Gastroesophageal sphincter (tissue), 4 donors: ENCODE measurements at regions not wholly inside any gene's neighbourhood (a gene's known extent, or its start where the extent isn't known, plus 50 kb on each side); places are given as distances from the start of the nearest gene placed in this dataset.
A peak's percentile ranks its signal among the peaks of the same experiment; 100 is the strongest.

Experiments
- ATAC-seq: fragments of 150-250 bp; one replicate; pipeline ENCODE4 v1.9.1; 2016; ENCODE audit warnings: mild to moderate bottlenecking, moderate library complexity
- H3K27ac ChIP-seq, 4 donors: fragments of 200-600 bp; sonication (generic) in 3 of 4; 1 replicate in 3 of 4; 2 replicates in 1 of 4; pipeline ENCODE4 v1.5.1; 2016 to 2019
- H3K27me3 ChIP-seq: fragments of 200-600 bp; sonication (generic); one replicate; pipeline ENCODE4 v1.5.1; 2019
- H3K36me3 ChIP-seq, 2 donors: fragments of 200-600 bp; sonication (generic); one replicate each; pipeline ENCODE4 v1.5.1; 2019; ENCODE audit warnings: control low read depth in 1 of 2
- H3K4me1 ChIP-seq, 3 donors: fragments of 200-600 bp; sonication (generic); 1 replicate in 2 of 3; 2 replicates in 1 of 3; pipeline ENCODE4 v1.5.1; 2016 to 2019; ENCODE audit warnings: control low read depth in 2 of 3
- H3K4me3 ChIP-seq, 2 donors: fragments of 200-600 bp; sonication (generic); one replicate each; pipeline ENCODE4 v1.5.1; 2019; ENCODE audit warnings: mild to moderate bottlenecking in 1 of 2, moderate library complexity in 1 of 2
- H3K9me3 ChIP-seq, 3 donors: fragments of 200-600 bp; sonication (generic); one replicate each; pipeline ENCODE4 v1.5.1; 2017 to 2019; ENCODE audit warnings: control low read depth in 2 of 3
- CTCF ChIP-seq, 4 experiments: fragments of 200-600 bp in 2 of 4; fragments of 450-650 bp in 2 of 4; sonication (generic) in 1 of 4; IDR thresholded peaks; one replicate each; pipeline ENCODE4 v1.5.1; 2017 to 2019; ENCODE audit warnings: antibody characterized with exemption in 4 of 4, mild to moderate bottlenecking in 2 of 4, moderate library complexity in 2 of 4
- EP300 ChIP-seq: sonication (generic); formaldehyde crosslinking; IDR thresholded peaks from one replicate; pipeline ENCODE4 v1.6.1; 2017; ENCODE audit warnings: antibody characterized with exemption, mild to moderate bottlenecking
- POLR2A ChIP-seq, 2 donors: fragments of 450-650 bp; IDR thresholded peaks; one replicate each; pipeline ENCODE4 v1.6.1; 2017; ENCODE audit warnings: antibody characterized with exemption in 2 of 2, mild to moderate bottlenecking in 2 of 2, moderate library complexity in 1 of 2
- POLR2AphosphoS5 ChIP-seq: sonication (generic); formaldehyde crosslinking; IDR thresholded peaks from one replicate; pipeline ENCODE4 v1.6.1; 2017; ENCODE audit warnings: antibody characterized with exemption
- WGBS, 2 donors: methylation state at CpG; one replicate each; pipeline ENCODE4 v1.1.5; 2018; ENCODE audit warnings: low coverage in 1 of 2; 5-methylcytosine and 5-hydroxymethylcytosine counted together

DNA sequence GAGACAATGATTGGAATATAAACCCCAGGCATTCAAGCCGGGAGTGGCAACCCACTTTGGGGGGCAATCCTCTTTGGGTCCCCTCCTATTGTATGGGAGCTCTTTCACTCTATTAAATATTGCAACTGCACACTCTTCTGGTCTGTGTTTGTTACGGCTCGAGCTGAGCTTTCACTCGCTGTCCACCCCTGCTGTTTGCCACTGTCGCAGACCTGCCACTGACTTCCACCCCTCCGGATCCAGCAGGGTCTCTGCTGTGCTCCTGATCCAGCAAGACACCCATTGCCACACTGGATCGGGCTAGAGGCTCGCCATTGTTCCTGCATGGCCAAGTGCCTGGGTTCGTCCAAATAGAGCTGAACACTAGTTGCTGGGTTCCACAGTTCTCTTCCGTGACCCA is 222.8 kb upstream of the MANEA start:
- ATAC-seq: no peak

GRCh38 chr6:95357380-95358020 is 219.8 kb upstream of the MANEA start:
- H3K27me3 ChIP-seq: no peaks in the 10 kb centered on the region
- no peak overlapping the region for H3K27ac ChIP-seq
- H3K4me1 ChIP-seq: no peaks in the 10 kb centered on the region
- 54 to 78% methylated on average over 4 of the region's 4 CpGs for WGBS, 2 donors
- no peak overlapping the region for H3K4me3 ChIP-seq
- H3K36me3 ChIP-seq: no peaks in the 10 kb centered on the region
- ATAC-seq: no peak
- H3K9me3 ChIP-seq: no peaks in the 10 kb centered on the region
- TF ChIP-seq POLR2A (IDR thresholded peaks at IDR 0.05) (no peak), EP300 (no peak), CTCF (IDR thresholded peaks at IDR 0.05) (no peak), POLR2AphosphoS5 (no peak)

More for the DNA sequence above, 222.8 kb upstream of the MANEA start:
- WGBS, 2 donors: 86 to 94% methylated on average over 2 to 3 of the region's 10 CpGs
- H3K36me3 ChIP-seq: no peaks in the 10 kb centered on the region
- no peak overlapping the region for H3K4me3 ChIP-seq
- TF ChIP-seq POLR2A (IDR thresholded peaks at IDR 0.05): no peak
- no peak for TF ChIP-seq POLR2AphosphoS5
- TF ChIP-seq EP300: no peak
- no peak for TF ChIP-seq CTCF (IDR thresholded peaks at IDR 0.05)
- no peaks in the 10 kb centered on the region for H3K9me3 ChIP-seq
- H3K4me1 ChIP-seq: no peaks in the 10 kb centered on the region
- no peaks in the 10 kb centered on the region for H3K27me3 ChIP-seq
- H3K27ac ChIP-seq: no peak overlapping the region

DNA sequence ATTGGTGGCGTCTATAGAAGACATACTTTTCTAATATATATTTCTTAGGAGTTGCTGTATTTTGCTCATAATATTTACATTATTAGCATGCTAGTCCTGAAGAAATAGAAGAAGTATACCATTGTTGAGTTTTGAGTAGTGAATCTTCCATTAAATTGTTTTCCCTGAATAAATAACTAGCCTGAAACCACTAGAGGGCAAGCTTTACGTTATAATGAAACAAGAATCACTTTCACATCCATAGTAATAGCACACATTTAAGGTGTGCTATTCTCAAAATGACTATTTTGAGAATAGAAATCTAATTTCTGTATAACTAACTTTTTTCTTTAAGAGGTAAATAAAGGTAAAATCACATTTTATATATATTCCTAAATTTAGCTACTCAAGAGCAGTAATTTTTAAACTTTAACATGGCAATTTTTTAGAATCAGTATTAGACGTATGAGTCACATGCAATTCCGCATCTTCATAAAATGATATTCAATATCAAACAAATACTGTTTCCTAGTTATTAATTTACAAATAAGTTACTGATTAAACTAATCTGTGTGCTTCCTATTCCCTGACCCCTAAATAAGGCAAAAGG is 213.2 kb upstream of the MANEA start:
- no peaks in the 10 kb centered on the region for H3K27me3 ChIP-seq
- no peaks in the 10 kb centered on the region for H3K4me1 ChIP-seq
- no peak for TF ChIP-seq POLR2AphosphoS5
- peak in 1 of 4 experiments; percentile 18 for TF ChIP-seq CTCF (IDR thresholded peaks at IDR 0.05)
- WGBS, 2 donors: 65 to 66% methylated on average over 4 of the region's 4 CpGs
- H3K4me3 ChIP-seq: no peak overlapping the region
- H3K36me3 ChIP-seq: no peaks in the 10 kb centered on the region
- H3K9me3 ChIP-seq: no peaks in the 10 kb centered on the region
- no peak overlapping the region for H3K27ac ChIP-seq
- no peak for ATAC-seq

GRCh38 chr6:95365454-95365853 is 211.9 kb upstream of the MANEA start:
- Histone ChIP-seq H3K27ac (no peak overlapping the region), H3K4me3 (no peak overlapping the region), H3K4me1 (no peaks in the 10 kb centered on the region), H3K36me3 (no peaks in the 10 kb centered on the region), H3K27me3 (no peaks in the 10 kb centered on the region), H3K9me3 (no peaks in the 10 kb centered on the region)
- TF ChIP-seq POLR2A (IDR thresholded peaks at IDR 0.05) (no peak), POLR2AphosphoS5 (no peak), CTCF (IDR thresholded peaks at IDR 0.05) (no peak), EP300 (no peak)
- ATAC-seq: no peak
- 45 to 46% methylated on average over 2 of the region's 2 CpGs for WGBS, 2 donors

DNA sequence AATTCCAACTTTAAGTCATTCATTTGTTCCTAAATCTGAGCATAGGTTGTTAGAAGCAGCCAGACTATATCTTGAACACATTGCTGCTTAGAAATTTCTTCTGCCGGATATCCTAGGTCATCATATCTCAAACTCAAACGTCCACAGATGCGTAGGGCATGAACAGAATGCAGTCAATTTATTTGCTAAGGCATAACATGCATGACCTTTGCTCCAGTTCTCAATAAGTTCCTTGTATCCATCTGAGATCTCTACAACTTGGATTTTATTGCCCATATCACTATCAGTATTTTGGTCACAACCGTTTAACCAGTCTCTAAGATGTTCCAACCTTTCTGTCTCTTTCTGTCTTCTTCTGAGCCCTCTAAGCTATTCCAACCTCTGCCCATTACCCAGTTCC is 210.9 kb upstream of the MANEA start:
- H3K4me3 ChIP-seq: no peak overlapping the region
- whole genome bisulfite sequencing, 2 donors: 64 to 74% methylated on average over 4 of the region's 4 CpGs
- no peak overlapping the region for H3K27ac ChIP-seq
- no peak for ATAC-seq
- TF ChIP-seq POLR2A (IDR thresholded peaks at IDR 0.05) (no peak), POLR2AphosphoS5 (no peak), EP300 (no peak)
- H3K4me1 ChIP-seq: no peaks in the 10 kb centered on the region
- H3K9me3 ChIP-seq: no peaks in the 10 kb centered on the region
- no peaks in the 10 kb centered on the region for H3K27me3 ChIP-seq
- H3K36me3 ChIP-seq: no peaks in the 10 kb centered on the region
